ENCODE measurements at regions not wholly inside any gene's neighbourhood (a gene's known extent, or its start where the extent isn't known, plus 50 kb on each side); places are given as distances from the start of the nearest gene placed in this dataset.

DNA sequence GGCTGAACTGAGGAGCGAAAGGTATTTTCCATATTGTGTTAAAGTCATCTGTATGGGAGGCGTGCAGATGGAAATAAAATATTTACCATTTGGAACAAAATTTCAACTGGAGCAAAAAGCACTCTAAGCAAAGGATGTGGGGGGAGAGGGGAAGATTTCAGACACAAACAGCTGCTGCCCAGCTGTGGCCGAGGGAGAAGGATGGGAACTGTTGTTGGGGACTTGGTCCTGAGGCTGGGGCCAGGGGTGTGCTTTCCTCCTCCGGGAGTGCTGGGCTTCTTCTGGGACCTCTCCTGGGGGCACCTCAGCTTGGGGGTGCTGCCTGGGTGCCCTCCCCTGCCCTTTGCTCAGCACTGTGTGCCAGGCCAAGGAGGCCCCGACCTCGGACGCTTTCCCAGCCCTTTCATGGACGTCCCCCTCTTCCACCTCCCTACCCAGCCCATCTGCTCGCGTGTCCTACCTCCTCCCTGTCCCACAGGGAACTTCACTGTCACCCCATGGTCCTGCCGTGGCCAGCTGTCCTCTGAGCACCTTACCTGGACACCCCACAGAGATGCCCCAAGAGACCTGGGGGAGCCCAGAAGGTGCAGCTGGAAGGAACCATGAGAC is 101.9 kb upstream of the COL5A1 start:
- Histone ChIP-seq H3K27me3 (no peaks in the 10 kb centered on the region), H3K27ac (no peak overlapping the region), H3K4me3 (replicated peaks in 1 of 3) (no peak overlapping the region), H3K4me1 (peaks cover 0 to 8% of the 10 kb centered on the region in 2 donors), H3K36me3 (no peaks in the 10 kb centered on the region), H3K9me3 (no peaks in the 10 kb centered on the region)
- TF ChIP-seq POLR2A (IDR thresholded peaks at IDR 0.05), result no peak
- no peak for TF ChIP-seq CTCF (IDR thresholded peaks at IDR 0.05)
- 78 to 81% methylated on average over 11 of the region's 11 CpGs for WGBS, 2 donors
- no peak for DNase-seq
- intact Hi-C loops (cut with DNase I), result no loop called here

DNA sequence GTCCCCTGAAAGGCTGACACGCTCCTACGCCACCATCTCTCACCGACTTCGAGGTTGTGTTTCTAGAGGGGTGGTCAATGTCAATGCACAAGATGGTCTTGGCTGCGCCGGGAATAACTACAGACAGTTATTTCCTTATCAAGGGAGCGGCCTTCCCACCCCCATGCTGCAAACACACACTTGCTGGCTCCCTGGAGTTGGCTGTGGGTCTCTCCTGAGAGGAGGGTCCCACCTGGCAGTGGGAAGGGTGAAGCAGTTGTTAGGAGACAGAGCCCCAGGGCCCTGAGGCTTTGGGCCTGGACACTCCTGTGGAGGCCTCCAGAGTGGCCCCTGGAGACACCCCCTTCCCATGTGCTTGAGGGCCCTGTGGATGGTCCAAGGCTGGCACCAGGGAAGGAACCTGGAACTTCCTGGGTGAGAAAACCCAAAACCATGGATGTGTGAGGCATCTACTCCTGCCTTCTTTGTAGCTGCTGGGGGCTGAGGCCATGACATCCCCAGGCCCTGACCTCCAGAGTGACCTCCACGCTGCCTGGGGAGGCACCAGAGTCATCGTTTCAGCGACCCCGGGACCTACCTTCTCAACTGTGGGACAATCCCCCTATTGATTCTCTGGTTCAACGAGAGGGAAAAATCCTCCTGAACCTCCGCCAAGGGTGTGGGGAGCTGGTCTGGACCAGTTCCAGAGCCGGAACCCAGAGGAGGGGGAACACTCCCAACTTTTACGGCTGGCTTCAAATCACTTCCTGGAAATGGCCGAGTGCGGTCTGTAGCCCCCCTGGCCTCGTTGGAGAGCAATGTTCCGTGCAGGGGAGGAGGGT is 101.1 kb upstream of the COL5A1 start:
- no peaks in the 10 kb centered on the region for H3K36me3 ChIP-seq
- no peak for DNase-seq
- 77 to 82% methylated on average over 17 to 18 of the region's 19 CpGs for WGBS, 2 donors
- H3K9me3 ChIP-seq, result no peaks in the 10 kb centered on the region
- no peak overlapping the region for H3K27ac ChIP-seq
- TF ChIP-seq POLR2A (IDR thresholded peaks at IDR 0.05) (no peak), CTCF (IDR thresholded peaks at IDR 0.05) (no peak)
- intact Hi-C loops (cut with DNase I), result no loop called here
- H3K4me3 ChIP-seq (replicated peaks in 1 of 3), result no peak overlapping the region
- H3K27me3 ChIP-seq, result no peaks in the 10 kb centered on the region
- peaks cover 0 to under 1% of the 10 kb centered on the region in 2 donors for H3K4me1 ChIP-seq

GRCh38 chr9:134541097-134541747 is 100.4 kb upstream of the COL5A1 start:
- 88 to 94% methylated on average over 12 to 19 of the region's 24 CpGs for WGBS, 2 donors
- no peak for TF ChIP-seq POLR2A (IDR thresholded peaks at IDR 0.05)
- no peak for TF ChIP-seq CTCF (IDR thresholded peaks at IDR 0.05)
- Histone ChIP-seq H3K4me3 (replicated peaks in 1 of 3) (no peak overlapping the region), H3K27me3 (no peaks in the 10 kb centered on the region), H3K4me1 (no peaks in the 10 kb centered on the region), H3K36me3 (no peaks in the 10 kb centered on the region), H3K9me3 (no peaks in the 10 kb centered on the region), H3K27ac (no peak overlapping the region)
- no peak for DNase-seq
- intact Hi-C loops (cut with DNase I), result no loop called here

DNA sequence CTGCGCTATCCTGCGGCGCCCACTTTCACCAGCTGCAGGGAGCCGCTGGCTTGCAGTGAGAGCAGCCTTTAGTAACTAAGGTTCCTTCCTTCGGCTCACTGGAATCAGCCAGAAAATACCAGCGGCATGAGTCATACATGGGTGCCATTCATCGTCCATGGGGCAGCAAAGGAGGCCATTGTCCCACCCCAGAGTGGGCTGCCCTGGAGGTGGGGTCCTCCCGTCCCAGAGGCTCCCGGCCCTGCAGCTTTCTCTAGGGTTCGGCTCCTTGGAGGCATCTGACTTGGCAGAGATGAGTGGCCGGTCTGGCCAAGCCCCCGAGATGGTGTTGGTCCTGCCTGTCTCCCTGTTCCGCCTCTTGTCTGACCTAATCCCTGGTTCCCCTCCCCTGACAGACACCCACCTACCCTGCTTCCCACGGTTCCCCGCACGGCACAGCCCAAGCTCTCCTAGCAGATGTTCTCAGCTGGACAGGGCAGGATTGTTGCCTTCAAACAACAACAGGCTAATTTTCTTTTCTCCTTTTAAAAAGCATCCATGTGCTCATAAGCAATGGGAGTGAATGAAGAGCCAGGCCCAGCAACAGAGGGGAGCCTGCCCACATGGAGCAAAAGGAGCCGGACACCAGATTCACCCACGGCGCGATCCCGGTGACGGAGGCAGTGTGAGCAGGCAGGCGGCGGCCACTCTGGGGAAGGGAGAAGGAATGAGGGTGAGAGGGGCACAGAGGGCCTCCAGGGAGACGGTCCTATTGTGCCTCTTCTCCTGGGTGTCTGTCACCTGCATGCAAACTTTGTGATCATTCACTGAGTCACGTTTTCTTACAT is 97.0 kb upstream of the COL5A1 start:
- H3K36me3 ChIP-seq, result no peaks in the 10 kb centered on the region
- H3K9me3 ChIP-seq, result no peaks in the 10 kb centered on the region
- no peak for TF ChIP-seq CTCF (IDR thresholded peaks at IDR 0.05)
- TF ChIP-seq POLR2A (IDR thresholded peaks at IDR 0.05), result no peak
- H3K27ac ChIP-seq, result no peak overlapping the region
- no peak overlapping the region for H3K4me3 ChIP-seq (replicated peaks in 1 of 3)
- H3K4me1 ChIP-seq, result peaks cover 2 to 12% of the 10 kb centered on the region in 2 donors
- no peak for DNase-seq
- no peaks in the 10 kb centered on the region for H3K27me3 ChIP-seq
- 86 to 88% methylated on average over 26 of the region's 26 CpGs for WGBS, 2 donors
- intact Hi-C loops (cut with DNase I), result no loop called here

Data from thyroid gland (tissue), 4 donors.